Endothelial cell of umbilical vein (primary cell): ENCODE measurements at regions not wholly inside any gene's neighbourhood (a gene's known extent, or its start where the extent isn't known, plus 50 kb on each side); places are given as distances from the start of the nearest gene placed in this dataset.

Experiments used
- BruUV-seq: library from RNA; stranded (reverse); fragments of 400-500 nt; replicated peaks from 2 replicates; lab custom pipeline; 2021; lab: Mats Ljungman, UMichigan
- CTCF ChIA-PET: fragments of 300-600, 350-600 bp; sonication (Branson Sonifier 250); formaldehyde crosslinking; loops from one replicate; lab custom pipeline; 2021; ENCODE audit warnings: antibody characterized with exemption, inconsistent platforms; lab: Charles Lee
- POLR2A ChIA-PET: fragments of 300-600, 350-600 bp; sonication (Branson Sonifier 250); formaldehyde crosslinking; loops from one replicate; lab custom pipeline; 2021; ENCODE audit warnings: antibody characterized with exemption, inconsistent platforms; lab: Charles Lee
- DNase-seq: peaks from one replicate; pipeline ENCODE4 v3.0.0-alpha.2; 2011; ENCODE audit warnings: low read depth, low spot score
- FAIRE-seq: peaks from 2 replicates; lab custom pipeline; 2011; peaks lifted over from hg19 to GRCh38; lab: Jason Lieb, UNC
- H2AFZ ChIP-seq: 2 replicates; pipeline ENCODE4 v1.6.0; 2012; ENCODE audit warnings: low read depth, low read length, control low read depth, inconsistent platforms
- H3K27ac ChIP-seq: 2 replicates; pipeline ENCODE4 v1.5.1; 2011; ENCODE audit warnings: low read depth, mild to moderate bottlenecking, control low read depth, low read length, moderate library complexity; ENCODE audit not compliant: insufficient read depth
- H3K27me3 ChIP-seq, 2 experiments: 2 replicates each; pipeline versions ENCODE4 v1.6.0 to v1.6.1; 2011; ENCODE audit warnings: low read length in 2 of 2, mixed read lengths in 1 of 2; ENCODE audit not compliant: control insufficient read depth in 2 of 2, insufficient read depth in 2 of 2
- H3K36me3 ChIP-seq, 2 experiments: 2 replicates in 1 of 2; 3 replicates in 1 of 2; pipeline ENCODE4 v1.5.1; 2011; ENCODE audit warnings: low read length in 2 of 2, mild to moderate bottlenecking in 1 of 2, moderate library complexity in 1 of 2; ENCODE audit not compliant: control insufficient read depth in 2 of 2, insufficient read depth in 2 of 2; ENCODE audit errors: extremely low read depth in 1 of 2
- H3K4me1 ChIP-seq: 3 replicates; pipeline ENCODE4 v1.5.1; 2011; ENCODE audit warnings: mild to moderate bottlenecking, low read length; ENCODE audit not compliant: control insufficient read depth, insufficient read depth; ENCODE audit errors: extremely low read depth
- H3K4me2 ChIP-seq: 2 replicates; pipeline ENCODE4 v1.6.1; 2011; ENCODE audit warnings: low read length, control low read depth, mixed read lengths; ENCODE audit not compliant: insufficient read depth
- H3K4me3 ChIP-seq, 3 experiments: fragments of 200-600 bp in 1 of 3; sonication (generic), shearing (Covaris generic) in 1 of 3; replicated peaks in 1 of 3; 2 replicates each; pipeline ENCODE4 v1.5.1; 2011 to 2016; ENCODE audit warnings: control low read depth in 3 of 3, low read length in 3 of 3, mild to moderate bottlenecking in 2 of 3, inconsistent platforms in 1 of 3, low read depth in 1 of 3, moderate library complexity in 1 of 3; ENCODE audit not compliant: insufficient read depth in 1 of 3
- H3K79me2 ChIP-seq: 2 replicates; pipeline ENCODE4 v1.6.0; 2012; ENCODE audit warnings: low read length, inconsistent platforms; ENCODE audit not compliant: control insufficient read depth, insufficient read depth
- H3K9ac ChIP-seq: replicated peaks from 2 replicates; pipeline ENCODE3; 2011; ENCODE audit warnings: low read length, control low read depth; ENCODE audit not compliant: insufficient read depth; ENCODE audit errors: extremely low read depth
- H3K9me1 ChIP-seq: replicated peaks from 3 replicates; pipeline ENCODE4 v1.6.0; 2011; ENCODE audit warnings: mild to moderate bottlenecking, low read length; ENCODE audit not compliant: control insufficient read depth, insufficient read depth; ENCODE audit errors: extremely low read depth
- H3K9me3 ChIP-seq: replicated peaks from 2 replicates; pipeline ENCODE4 v1.5.1; 2012; ENCODE audit warnings: low read length, inconsistent platforms; ENCODE audit not compliant: control insufficient read depth, insufficient read depth
- H4K20me1 ChIP-seq: replicated peaks from 2 replicates; pipeline ENCODE3; 2011; ENCODE audit warnings: mild to moderate bottlenecking, low read length; ENCODE audit not compliant: control insufficient read depth, insufficient read depth; ENCODE audit errors: extremely low read depth
- EZH2 ChIP-seq: IDR thresholded peaks from 2 replicates; pipeline ENCODE4 v1.6.1; 2012; ENCODE audit warnings: borderline replicate concordance, low read depth, mild to moderate bottlenecking, moderate library complexity, low read length, inconsistent platforms; ENCODE audit not compliant: severe bottlenecking
- MYC ChIP-seq: IDR thresholded peaks from one replicate; pipeline ENCODE4 v1.6.1; 2011; ENCODE audit warnings: mild to moderate bottlenecking, low read depth, low read length
- POLR2AphosphoS5 ChIP-seq: IDR thresholded peaks from 2 replicates; pipeline ENCODE4 v1.6.1; 2012; ENCODE audit warnings: low read depth, mild to moderate bottlenecking, control low read depth, low read length, moderate library complexity; ENCODE audit not compliant: insufficient read depth
- dilution Hi-C: fragments of 300-500 bp; cut with MboI; formaldehyde crosslinking; loops from one replicate; pipeline ENCODE4 v1.15.0; 2019; ENCODE audit warnings: low sequenced_read_pairs; ENCODE audit not compliant: extremely low pct_ligation_motif_present
- intact Hi-C: fragments of 100-400 bp; cut with micrococcal nuclease; formaldehyde crosslinking; loops from one replicate; pipeline ENCODE4 v1.10.0; 2022
- TF ChIP-seq, protein P1 (sequence below), 2 donors: IDR thresholded peaks; 1 replicate in 1 of 2; 2 replicates in 1 of 2; pipeline ENCODE4 v1.5.1; 2011; ENCODE audit warnings: low read length in 2 of 2, mild to moderate bottlenecking in 2 of 2, moderate library complexity in 2 of 2, control low read depth in 1 of 2, inconsistent platforms in 1 of 2, low read depth in 1 of 2; ENCODE audit not compliant: insufficient read depth in 1 of 2; ENCODE audit errors: extremely low read depth in 1 of 2
- TF ChIP-seq, protein P2 (sequence below): IDR thresholded peaks from 2 replicates; pipeline ENCODE4 v1.6.1; 2011; ENCODE audit not compliant: insufficient read depth, insufficient read length

DNA sequence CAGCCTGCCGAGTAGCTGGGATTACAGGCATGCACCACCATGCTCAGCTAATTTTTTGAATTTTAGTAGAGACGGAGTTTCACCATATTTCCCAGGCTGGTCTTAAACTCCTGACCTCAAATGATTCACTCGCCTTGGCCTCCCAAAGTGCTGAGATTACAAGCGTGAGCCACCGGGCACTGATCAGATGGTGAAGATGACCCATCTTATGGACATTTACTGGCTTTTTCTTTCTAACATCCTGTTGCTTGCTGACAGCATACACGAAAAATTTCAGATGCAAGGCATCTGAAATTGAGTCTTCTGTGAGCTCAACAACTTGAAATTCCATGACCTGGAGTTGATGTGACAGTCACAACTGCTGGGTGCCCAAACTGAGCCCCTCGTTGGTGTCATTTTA, 859.5 kb upstream of the CNTNAP5 start:
- BruUV-seq: no TSS peak
- peaks cover 3% of the 10 kb centered on the region for H3K9me3 ChIP-seq
- no peaks in the 10 kb centered on the region for H4K20me1 ChIP-seq
- no peak overlapping the region for H3K4me2 ChIP-seq
- H3K36me3 ChIP-seq: no peaks in the 10 kb centered on the region
- H3K9me1 ChIP-seq: no peaks in the 10 kb centered on the region
- DNase-seq: no peak
- TF ChIP-seq, protein P1, sequence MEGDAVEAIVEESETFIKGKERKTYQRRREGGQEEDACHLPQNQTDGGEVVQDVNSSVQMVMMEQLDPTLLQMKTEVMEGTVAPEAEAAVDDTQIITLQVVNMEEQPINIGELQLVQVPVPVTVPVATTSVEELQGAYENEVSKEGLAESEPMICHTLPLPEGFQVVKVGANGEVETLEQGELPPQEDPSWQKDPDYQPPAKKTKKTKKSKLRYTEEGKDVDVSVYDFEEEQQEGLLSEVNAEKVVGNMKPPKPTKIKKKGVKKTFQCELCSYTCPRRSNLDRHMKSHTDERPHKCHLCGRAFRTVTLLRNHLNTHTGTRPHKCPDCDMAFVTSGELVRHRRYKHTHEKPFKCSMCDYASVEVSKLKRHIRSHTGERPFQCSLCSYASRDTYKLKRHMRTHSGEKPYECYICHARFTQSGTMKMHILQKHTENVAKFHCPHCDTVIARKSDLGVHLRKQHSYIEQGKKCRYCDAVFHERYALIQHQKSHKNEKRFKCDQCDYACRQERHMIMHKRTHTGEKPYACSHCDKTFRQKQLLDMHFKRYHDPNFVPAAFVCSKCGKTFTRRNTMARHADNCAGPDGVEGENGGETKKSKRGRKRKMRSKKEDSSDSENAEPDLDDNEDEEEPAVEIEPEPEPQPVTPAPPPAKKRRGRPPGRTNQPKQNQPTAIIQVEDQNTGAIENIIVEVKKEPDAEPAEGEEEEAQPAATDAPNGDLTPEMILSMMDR (IDR thresholded peaks at IDR 0.05; ENCODE audit: extremely low read depth in 1 of 2, insufficient read depth in 1 of 2, low read depth in 1 of 2, low read length in 2 of 2): no peak
- TF ChIP-seq EZH2: no peak
- TF ChIP-seq, protein P2, sequence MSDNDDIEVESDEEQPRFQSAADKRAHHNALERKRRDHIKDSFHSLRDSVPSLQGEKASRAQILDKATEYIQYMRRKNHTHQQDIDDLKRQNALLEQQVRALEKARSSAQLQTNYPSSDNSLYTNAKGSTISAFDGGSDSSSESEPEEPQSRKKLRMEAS: no peak
- TF ChIP-seq MYC: no peak
- H3K27me3 ChIP-seq: no peaks in the 10 kb centered on the region
- intact Hi-C loops (no loop called here), dilution Hi-C loops (no loop called here)
- H3K9ac ChIP-seq: no peak overlapping the region
- H3K4me3 ChIP-seq: no peak overlapping the region
- FAIRE-seq: no peak
- H2AFZ ChIP-seq: no peak overlapping the region
- no peak overlapping the region for H3K27ac ChIP-seq
- CTCF ChIA-PET: interaction anchor here (0.8 kb wide), 1 partner anchor 252 kb away, joined by 3 read pairs; no protein-coding TSS in a partner anchor
- H3K79me2 ChIP-seq: no peaks in the 10 kb centered on the region
- POLR2A ChIA-PET: no interaction called here
- no peaks in the 10 kb centered on the region for H3K4me1 ChIP-seq

DNA sequence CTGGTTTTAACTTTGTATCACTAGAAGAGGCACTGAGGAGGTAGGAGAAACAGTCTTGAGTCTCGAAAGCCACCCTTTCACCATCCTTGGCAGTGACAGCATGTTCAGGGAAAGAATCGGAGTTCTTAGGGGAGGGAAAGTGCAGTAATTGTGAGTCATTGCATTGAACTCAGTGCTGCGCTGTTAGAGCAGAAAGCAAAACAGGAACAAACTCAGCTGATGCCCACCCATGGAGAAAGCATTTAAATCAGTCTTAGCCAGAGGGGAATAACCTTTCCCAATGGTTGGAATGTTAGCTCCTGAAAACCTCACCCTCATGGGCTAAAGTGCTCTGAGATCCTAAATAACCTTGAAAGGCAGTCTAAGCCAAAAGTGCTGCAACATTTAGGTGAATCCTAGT, 845.6 kb upstream of the CNTNAP5 start:
- no peak for FAIRE-seq

More for the DNA sequence above, 845.6 kb upstream of the CNTNAP5 start:
- Histone ChIP-seq H3K4me1 (no peaks in the 10 kb centered on the region), H3K79me2 (no peaks in the 10 kb centered on the region), H3K27me3 (no peaks in the 10 kb centered on the region), H3K27ac (no peak overlapping the region), H4K20me1 (no peaks in the 10 kb centered on the region), H3K9ac (no peak overlapping the region), H3K9me3 (peaks cover 4% of the 10 kb centered on the region), H3K4me3 (no peak overlapping the region), H3K9me1 (no peaks in the 10 kb centered on the region), H2AFZ (no peak overlapping the region), H3K36me3 (no peaks in the 10 kb centered on the region), H3K4me2 (no peak overlapping the region)
- BruUV-seq: no TSS peak
- no peak for TF ChIP-seq POLR2AphosphoS5
- TF ChIP-seq, protein P2: no peak
- dilution Hi-C loops (no loop called here), intact Hi-C loops (no loop called here)
- ChIA-PET POLR2A (no interaction called here), CTCF (no interaction called here)
- DNase-seq: no peak
